ENCODE measurements at regions not wholly inside any gene's neighbourhood (a gene's known extent, or its start where the extent isn't known, plus 50 kb on each side); places are given as distances from the start of the nearest gene placed in this dataset.

DNA sequence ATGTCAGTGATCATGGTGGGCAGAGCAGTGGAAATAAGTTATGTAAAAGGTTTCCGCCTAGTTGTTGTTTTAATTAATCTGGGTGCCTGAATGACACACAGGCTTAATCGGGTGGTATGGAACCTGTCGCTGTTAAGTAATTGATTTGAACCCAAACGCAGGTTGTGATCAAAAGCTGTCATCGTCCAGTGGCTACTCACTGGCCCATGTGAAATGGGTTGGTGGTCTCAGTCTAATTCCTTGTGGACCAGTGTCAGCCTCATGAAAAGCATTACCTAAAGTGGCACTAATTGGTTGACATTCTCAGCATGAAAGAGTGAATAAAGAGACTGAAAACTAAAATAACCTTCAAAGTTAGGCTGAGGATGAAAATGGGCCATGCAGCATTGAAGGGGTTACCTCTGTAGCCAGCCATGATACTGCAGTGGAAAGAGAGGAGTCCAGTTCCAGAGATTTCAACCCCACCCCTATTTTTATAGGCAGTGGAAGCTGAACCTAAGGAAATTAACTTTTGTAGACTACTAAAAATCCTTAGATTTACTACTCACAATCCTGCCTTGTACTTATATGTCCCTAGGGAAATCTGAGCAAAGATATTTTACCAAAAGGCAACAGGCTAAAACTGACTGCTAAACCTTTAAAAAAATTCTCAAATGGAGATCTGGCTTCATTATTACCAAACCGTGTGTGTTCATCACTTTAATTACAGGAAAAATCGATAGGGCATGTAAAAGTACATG, 251.7 kb upstream of the TENM3 start:
- Histone ChIP-seq H3K4me1 (no peaks in the 10 kb centered on the region), H3K9me3 (no peaks in the 10 kb centered on the region)
- DNase-seq (ENCODE audit: extremely low spot score in 2 of 2), result no peak

DNA sequence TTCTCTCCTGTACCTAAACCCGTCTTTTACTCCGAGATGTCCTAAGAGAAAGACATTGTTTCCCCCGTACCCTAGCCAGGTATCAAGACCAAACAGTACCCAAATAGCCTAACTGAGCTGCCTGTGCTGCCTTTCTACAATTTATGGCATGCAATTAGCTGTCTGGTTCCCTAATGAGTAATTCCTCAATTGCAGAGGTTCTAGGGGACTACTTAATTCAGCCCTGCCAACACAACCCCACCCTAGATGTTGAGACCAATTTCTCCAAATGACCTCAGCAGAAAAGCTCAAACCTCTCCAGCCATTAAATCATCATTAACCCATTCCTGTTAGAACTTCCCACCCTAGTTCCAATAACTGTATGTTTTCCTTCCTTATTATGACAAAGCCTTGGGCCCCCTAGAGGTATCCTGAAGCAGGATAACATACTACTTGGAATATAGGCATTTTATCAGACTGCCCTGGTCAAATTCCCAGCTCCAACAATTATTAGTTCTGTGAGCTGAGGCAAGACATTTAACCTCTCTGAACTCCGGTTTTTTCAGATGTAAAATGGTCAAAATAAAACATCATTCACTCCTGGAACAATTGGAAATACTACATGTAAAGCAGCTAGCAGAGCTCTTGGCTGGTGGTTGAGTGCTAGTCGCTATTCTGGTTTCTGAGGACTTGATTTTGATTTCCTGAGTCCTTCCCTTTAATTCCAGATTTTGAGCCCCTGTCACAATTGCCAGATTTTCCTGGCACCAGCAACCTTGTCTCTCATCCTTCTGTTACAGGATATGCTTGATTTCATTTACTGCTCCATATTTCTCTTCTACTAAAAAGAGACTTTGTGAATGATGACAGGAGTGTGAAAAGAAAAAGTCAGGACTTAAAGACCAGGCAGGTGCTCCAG, 244.6 kb upstream of the TENM3 start:
- TF ChIP-seq POLR2A (IDR thresholded peaks at IDR 0.05) (no peak), POLR2AphosphoS5 (IDR thresholded peaks at IDR 0.05; ENCODE audit: insufficient read depth in 1 of 2, low read depth in 1 of 2) (no peak)
- TF ChIP-seq, protein P1, sequence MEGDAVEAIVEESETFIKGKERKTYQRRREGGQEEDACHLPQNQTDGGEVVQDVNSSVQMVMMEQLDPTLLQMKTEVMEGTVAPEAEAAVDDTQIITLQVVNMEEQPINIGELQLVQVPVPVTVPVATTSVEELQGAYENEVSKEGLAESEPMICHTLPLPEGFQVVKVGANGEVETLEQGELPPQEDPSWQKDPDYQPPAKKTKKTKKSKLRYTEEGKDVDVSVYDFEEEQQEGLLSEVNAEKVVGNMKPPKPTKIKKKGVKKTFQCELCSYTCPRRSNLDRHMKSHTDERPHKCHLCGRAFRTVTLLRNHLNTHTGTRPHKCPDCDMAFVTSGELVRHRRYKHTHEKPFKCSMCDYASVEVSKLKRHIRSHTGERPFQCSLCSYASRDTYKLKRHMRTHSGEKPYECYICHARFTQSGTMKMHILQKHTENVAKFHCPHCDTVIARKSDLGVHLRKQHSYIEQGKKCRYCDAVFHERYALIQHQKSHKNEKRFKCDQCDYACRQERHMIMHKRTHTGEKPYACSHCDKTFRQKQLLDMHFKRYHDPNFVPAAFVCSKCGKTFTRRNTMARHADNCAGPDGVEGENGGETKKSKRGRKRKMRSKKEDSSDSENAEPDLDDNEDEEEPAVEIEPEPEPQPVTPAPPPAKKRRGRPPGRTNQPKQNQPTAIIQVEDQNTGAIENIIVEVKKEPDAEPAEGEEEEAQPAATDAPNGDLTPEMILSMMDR (IDR thresholded peaks at IDR 0.05), result no peak
- Histone ChIP-seq H3K4me1 (no peaks in the 10 kb centered on the region), H3K36me3 (no peaks in the 10 kb centered on the region), H3K4me3 (no peak overlapping the region), H3K27me3 (no peaks in the 10 kb centered on the region), H3K27ac (no peak overlapping the region), H3K9me3 (no peaks in the 10 kb centered on the region)
- DNase-seq (ENCODE audit: extremely low spot score in 2 of 2), result no peak
- intact Hi-C loops (cut with DNase I), result no loop called here

More for the DNA sequence above, 251.7 kb upstream of the TENM3 start:
- intact Hi-C loops (cut with DNase I), result no loop called here
- Histone ChIP-seq H3K27me3 (no peaks in the 10 kb centered on the region), H3K4me3 (no peak overlapping the region), H3K27ac (no peak overlapping the region), H3K36me3 (no peaks in the 10 kb centered on the region)
- no peak for TF ChIP-seq POLR2AphosphoS5 (IDR thresholded peaks at IDR 0.05; ENCODE audit: insufficient read depth in 1 of 2, low read depth in 1 of 2)

DNA sequence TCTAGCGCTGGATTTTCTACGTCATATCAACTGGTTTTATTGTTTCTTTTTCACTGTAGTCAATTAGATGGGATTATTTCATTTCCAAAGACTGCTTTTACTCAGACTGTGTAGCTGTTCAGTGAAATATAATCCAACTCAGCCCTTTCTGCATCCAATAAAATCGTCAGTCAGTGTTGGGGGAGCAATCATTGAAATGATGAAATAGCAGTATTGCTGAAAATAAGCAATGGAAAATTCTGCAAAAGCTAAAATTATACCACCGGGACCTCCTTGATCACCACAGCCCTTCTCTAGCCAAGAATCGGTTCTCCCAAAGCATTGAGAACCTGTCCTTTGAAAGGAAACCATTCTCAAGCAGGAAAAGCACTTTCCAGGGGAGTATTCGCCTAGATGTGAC, 243.1 kb upstream of the TENM3 start:
- Histone ChIP-seq H3K4me1 (no peaks in the 10 kb centered on the region), H3K36me3 (no peaks in the 10 kb centered on the region), H3K27me3 (no peaks in the 10 kb centered on the region), H3K9me3 (no peaks in the 10 kb centered on the region), H3K4me3 (no peak overlapping the region), H3K27ac (no peak overlapping the region)
- no peak for TF ChIP-seq POLR2A (IDR thresholded peaks at IDR 0.05)
- TF ChIP-seq POLR2AphosphoS5 (IDR thresholded peaks at IDR 0.05; ENCODE audit: insufficient read depth in 1 of 2, low read depth in 1 of 2), result no peak
- TF ChIP-seq, protein P1 (IDR thresholded peaks at IDR 0.05), result no peak
- DNase-seq (ENCODE audit: extremely low spot score in 2 of 2), result no peak
- intact Hi-C loops (cut with DNase I), result no loop called here

DNA sequence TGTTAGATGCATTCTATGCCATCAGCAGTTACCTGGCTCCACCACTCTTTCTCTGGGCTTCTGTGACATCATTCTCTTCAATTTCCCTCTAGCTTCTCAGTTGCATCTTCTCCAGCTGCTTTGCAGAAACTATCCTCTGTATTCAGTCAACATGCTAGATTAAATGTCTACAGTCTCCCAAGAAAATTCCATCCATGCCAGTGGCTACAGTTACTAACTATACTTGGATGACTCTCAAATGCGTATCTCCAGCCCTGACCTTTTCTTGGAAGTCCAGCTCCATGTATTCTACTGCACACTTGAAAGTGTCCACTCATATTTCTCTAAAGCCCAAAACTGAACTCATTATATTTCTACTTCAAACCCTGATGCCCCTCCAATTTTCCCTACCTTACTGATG, 232.3 kb upstream of the TENM3 start:
- H3K27ac ChIP-seq, result no peak overlapping the region
- TF ChIP-seq, protein P1 (IDR thresholded peaks at IDR 0.05), result no peak
- no peaks in the 10 kb centered on the region for H3K27me3 ChIP-seq
- no peak overlapping the region for H3K4me3 ChIP-seq
- no peaks in the 10 kb centered on the region for H3K9me3 ChIP-seq
- no peaks in the 10 kb centered on the region for H3K4me1 ChIP-seq
- DNase-seq (ENCODE audit: extremely low spot score in 2 of 2), result no peak
- H3K36me3 ChIP-seq, result no peaks in the 10 kb centered on the region
- intact Hi-C loops (cut with DNase I), result no loop called here

DNA sequence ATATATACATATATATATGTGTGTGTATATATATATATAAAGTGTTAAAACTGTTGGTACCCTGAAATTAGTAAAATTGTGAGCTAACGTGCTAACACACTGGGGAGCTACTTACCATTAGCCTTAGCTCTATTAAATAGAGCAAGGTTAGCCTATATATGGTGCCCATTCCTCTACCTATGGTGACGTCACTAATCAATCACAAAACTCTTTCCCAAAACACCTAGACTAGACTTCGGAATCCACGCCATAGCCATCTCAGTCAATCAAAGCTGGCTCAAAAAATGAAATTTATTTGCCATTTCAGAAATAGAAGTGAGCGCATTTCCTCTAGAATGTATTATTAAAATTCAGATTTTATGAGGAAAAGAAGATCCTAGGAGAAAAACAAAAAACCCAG, 229.0 kb upstream of the TENM3 start:
- Histone ChIP-seq H3K27me3 (no peaks in the 10 kb centered on the region), H3K27ac (no peak overlapping the region), H3K4me3 (no peak overlapping the region), H3K9me3 (no peaks in the 10 kb centered on the region), H3K4me1 (no peaks in the 10 kb centered on the region), H3K36me3 (no peaks in the 10 kb centered on the region)
- TF ChIP-seq POLR2A (IDR thresholded peaks at IDR 0.05), result no peak
- TF ChIP-seq POLR2AphosphoS5 (IDR thresholded peaks at IDR 0.05; ENCODE audit: insufficient read depth in 1 of 2, low read depth in 1 of 2), result no peak
- TF ChIP-seq, protein P1 (IDR thresholded peaks at IDR 0.05), result no peak
- no peak for DNase-seq (ENCODE audit: extremely low spot score in 2 of 2)
- intact Hi-C loops (cut with DNase I), result no loop called here

Data from vagina (tissue), 2 donors.